ENCODE measurements at regions not wholly inside any gene's neighbourhood (a gene's known extent, or its start where the extent isn't known, plus 50 kb on each side); places are given as distances from the start of the nearest gene placed in this dataset.

GRCh38 chr15:25943831-25944230, 80.7 kb upstream of the ATP10A start:
- H3K27me3 ChIP-seq (ENCODE audit: low read depth), result peaks cover 15% of the 10 kb centered on the region
- no peaks in the 10 kb centered on the region for H3K4me1 ChIP-seq
- H3K9me3 ChIP-seq (replicated peaks), result no peaks in the 10 kb centered on the region
- no peaks in the 10 kb centered on the region for H3K36me3 ChIP-seq
- DNase-seq, result no peak
- no peak for TF ChIP-seq CTCF (IDR thresholded peaks at IDR 0.05; ENCODE audit: borderline replicate concordance)
- H3K4me3 ChIP-seq, result no peak overlapping the region
- intact Hi-C loops (cut with micrococcal nuclease), result loop anchor here (10.0 kb wide), 1 partner anchor 61 kb away; no protein-coding TSS in a partner anchor
- no peak overlapping the region for H3K27ac ChIP-seq (replicated peaks)

- TF ChIP-seq CTCF (IDR thresholded peaks at IDR 0.05; ENCODE audit: borderline replicate concordance), result no peak
- no peak for DNase-seq
- Histone ChIP-seq H3K27ac (replicated peaks) (no peak overlapping the region), H3K36me3 (no peaks in the 10 kb centered on the region), H3K27me3 (ENCODE audit: low read depth) (peaks cover 14% of the 10 kb centered on the region), H3K4me1 (no peaks in the 10 kb centered on the region), H3K4me3 (no peak overlapping the region), H3K9me3 (replicated peaks) (no peaks in the 10 kb centered on the region)
- intact Hi-C loops (cut with micrococcal nuclease), result loop anchor here (10.0 kb wide), 2 partner anchors 244 to 434 kb away; no protein-coding TSS in a partner anchor
Observed at GRCh38 chr15:25939122-25939521, 76.0 kb upstream of the ATP10A start.

GRCh38 chr15:25937796-25938195, 74.7 kb upstream of the ATP10A start:
- intact Hi-C loops (cut with micrococcal nuclease), result loop anchor here (10.0 kb wide), 2 partner anchors 243 to 433 kb away; no protein-coding TSS in a partner anchor
- peaks cover 23% of the 10 kb centered on the region for H3K27me3 ChIP-seq (ENCODE audit: low read depth)
- DNase-seq, result no peak

GRCh38 chr15:25936004-25936403, 72.9 kb upstream of the ATP10A start:
- Histone ChIP-seq H3K27ac (replicated peaks) (no peak overlapping the region), H3K4me3 (no peak overlapping the region), H3K27me3 (ENCODE audit: low read depth) (peaks cover 24% of the 10 kb centered on the region), H3K4me1 (peaks cover 10% of the 10 kb centered on the region), H3K36me3 (no peaks in the 10 kb centered on the region), H3K9me3 (replicated peaks) (no peaks in the 10 kb centered on the region)
- TF ChIP-seq CTCF (IDR thresholded peaks at IDR 0.05; ENCODE audit: borderline replicate concordance), result no peak
- intact Hi-C loops (cut with micrococcal nuclease), result loop anchor here (10.0 kb wide), 2 partner anchors 241 to 431 kb away; no protein-coding TSS in a partner anchor
- no peak for DNase-seq

More at GRCh38 chr15:25937796-25938195, 74.7 kb upstream of the ATP10A start:
- Histone ChIP-seq H3K4me1 (peaks cover 9% of the 10 kb centered on the region), H3K27ac (replicated peaks) (no peak overlapping the region), H3K36me3 (no peaks in the 10 kb centered on the region), H3K4me3 (no peak overlapping the region), H3K9me3 (replicated peaks) (no peaks in the 10 kb centered on the region)
- TF ChIP-seq CTCF (IDR thresholded peaks at IDR 0.05; ENCODE audit: borderline replicate concordance), result no peak

- no peaks in the 10 kb centered on the region for H3K36me3 ChIP-seq
- intact Hi-C loops (cut with micrococcal nuclease), result loop anchor here (10.0 kb wide), 2 partner anchors 239 to 429 kb away; no protein-coding TSS in a partner anchor
- DNase-seq, result peak; percentile 69
- TF ChIP-seq CTCF (IDR thresholded peaks at IDR 0.05; ENCODE audit: borderline replicate concordance), result peak; percentile 77
- peaks cover 24% of the 10 kb centered on the region for H3K27me3 ChIP-seq (ENCODE audit: low read depth)
- H3K4me3 ChIP-seq, result peak overlapping the region; percentile 43
- H3K9me3 ChIP-seq (replicated peaks), result peaks cover 17% of the 10 kb centered on the region
- H3K27ac ChIP-seq (replicated peaks), result no peak overlapping the region
- peaks cover 10% of the 10 kb centered on the region for H3K4me1 ChIP-seq
Observed at GRCh38 chr15:25933456-25934158, 70.5 kb upstream of the ATP10A start.

All from left ventricle myocardium inferior (tissue), 1 donor.